Lung (tissue), 11 donors: ENCODE measurements at regions not wholly inside any gene's neighbourhood (a gene's known extent, or its start where the extent isn't known, plus 50 kb on each side); places are given as distances from the start of the nearest gene placed in this dataset.

Source experiments
- ATAC-seq: fragments of 200-7000 bp; cut with Tn5 transposase; one replicate; pipeline ENCODE4 v1.9.1; 2020; ENCODE audit warnings: moderate number of reproducible peaks; ENCODE audit not compliant: insufficient read depth, low FRiP score
- DNase-seq, 3 donors: peaks; one replicate each; pipeline ENCODE4 v3.0.0-alpha.2; 2013 to 2017
- H3K27ac ChIP-seq, 2 donors: one replicate each; pipeline ENCODE4 v1.5.1; 2013; ENCODE audit warnings: mild to moderate bottlenecking in 2 of 2, moderate library complexity in 2 of 2, control low read depth in 1 of 2, inconsistent platforms in 1 of 2, low read depth in 1 of 2, low read length in 1 of 2
- H3K27me3 ChIP-seq, 3 donors: one replicate each; pipeline ENCODE4 v1.5.1; 2013; ENCODE audit warnings: low read length in 2 of 3; ENCODE audit not compliant: control insufficient read depth in 3 of 3, insufficient read depth in 3 of 3
- H3K36me3 ChIP-seq, 4 donors: one replicate each; pipeline ENCODE4 v1.5.1; 2013; ENCODE audit warnings: low read length in 4 of 4, mild to moderate bottlenecking in 1 of 4, moderate library complexity in 1 of 4; ENCODE audit not compliant: control insufficient read depth in 4 of 4, insufficient read depth in 4 of 4
- H3K4me1 ChIP-seq, 5 donors: one replicate each; pipeline ENCODE4 v1.5.1; 2013; ENCODE audit warnings: low read length in 5 of 5, mild to moderate bottlenecking in 2 of 5, moderate library complexity in 1 of 5; ENCODE audit not compliant: control insufficient read depth in 5 of 5, insufficient read depth in 5 of 5
- H3K4me3 ChIP-seq: one replicate; pipeline ENCODE4 v1.5.1; 2013; ENCODE audit warnings: mild to moderate bottlenecking, control low read depth, moderate library complexity
- H3K9ac ChIP-seq, 2 donors: one replicate each; pipeline ENCODE4 v1.5.1; 2013; ENCODE audit warnings: low read length in 2 of 2, control low read depth in 1 of 2; ENCODE audit not compliant: insufficient read depth in 1 of 2
- H3K9me3 ChIP-seq, 4 donors: one replicate each; pipeline ENCODE4 v1.5.1; 2013; ENCODE audit warnings: low read length in 3 of 4, mild to moderate bottlenecking in 1 of 4, moderate library complexity in 1 of 4; ENCODE audit not compliant: control insufficient read depth in 4 of 4, insufficient read depth in 3 of 4
- CTCF ChIP-seq: IDR thresholded peaks from 2 replicates; pipeline ENCODE4 v1.5.1; 2012; ENCODE audit warnings: mild to moderate bottlenecking; ENCODE audit errors: control extremely low read depth, extremely low read depth
- WGBS, 2 donors: extraction: QIAGEN DNeasy Blood & Tissue Kit; methylation state at CpG; one replicate each; pipeline ENCODE4 v1.1.7; 2013; 5-methylcytosine and 5-hydroxymethylcytosine counted together
- donor health status: control.
- donor health status: control.
- donor health status: Bipolar disorder and iron deficiency.
- donor health status: healthy.
- donor health status: DM: yes; HTN: yes; CAD: no.

GRCh38 chr6:113758826-113759574 lies 98.1 kb upstream of the MARCKS start:
- H3K36me3 ChIP-seq: no peaks in the 10 kb centered on the region
- peaks cover 0 to 9% (median 0%) of the 10 kb centered on the region in 5 donors for H3K4me1 ChIP-seq
- no peaks in the 10 kb centered on the region for H3K27me3 ChIP-seq
- 32 to 58% methylated on average over 1 of the region's 1 CpG for WGBS, 2 donors
- H3K9me3 ChIP-seq: no peaks in the 10 kb centered on the region
- ATAC-seq: no peak
- no peak overlapping the region for H3K9ac ChIP-seq
- peak in 2 of 3 donors; percentile 15 to 24 for DNase-seq
- no peak overlapping the region for H3K27ac ChIP-seq
- H3K4me3 ChIP-seq: no peak overlapping the region
- no peak for TF ChIP-seq CTCF

- WGBS, 2 donors: 15 to 44% methylated on average over 2 of the region's 2 CpGs
- Histone ChIP-seq H3K9me3 (no peaks in the 10 kb centered on the region), H3K27ac (peak overlapping the region in 1 of 2 donors; percentile 33), H3K27me3 (no peaks in the 10 kb centered on the region), H3K9ac (no peak overlapping the region), H3K4me3 (no peak overlapping the region), H3K36me3 (no peaks in the 10 kb centered on the region), H3K4me1 (peaks cover 0 to 9% (median 0%) of the 10 kb centered on the region in 5 donors)
- TF ChIP-seq CTCF: no peak
- ATAC-seq (peak; percentile 13), DNase-seq (peak in 2 of 3 donors; percentile 43 to 60)
Observed at GRCh38 chr6:113762641-113763040, 94.5 kb upstream of the MARCKS start.

GRCh38 chr6:113763311-113763766 lies 93.8 kb upstream of the MARCKS start:
- WGBS, 2 donors: 85 to 96% methylated on average over 1 of the region's 1 CpG

More at GRCh38 chr6:113763311-113763766, 93.8 kb upstream of the MARCKS start:
- Histone ChIP-seq H3K27ac (peak overlapping the region in 1 of 2 donors; percentile 75), H3K4me3 (no peak overlapping the region), H3K9me3 (no peaks in the 10 kb centered on the region), H3K36me3 (no peaks in the 10 kb centered on the region), H3K27me3 (no peaks in the 10 kb centered on the region), H3K9ac (no peak overlapping the region), H3K4me1 (peaks cover 0 to 9% (median 0%) of the 10 kb centered on the region in 5 donors)
- DNase-seq (no peak), ATAC-seq (no peak)
- TF ChIP-seq CTCF: no peak
